Sigmoid colon (tissue), 3 donors: ENCODE measurements at regions not wholly inside any gene's neighbourhood (a gene's known extent, or its start where the extent isn't known, plus 50 kb on each side); places are given as distances from the start of the nearest gene placed in this dataset.
"Not testable (repeated sequence)": the region's sequence is repeated elsewhere in the genome, so short reads cannot be mapped to it uniquely, and the experiment has no call there.

ENCODE experiments used
- POLR2A ChIP-seq, 2 donors: fragments of 450-650 bp; IDR thresholded peaks; one replicate each; pipeline ENCODE4 v1.6.1; 2016; ENCODE audit warnings: antibody characterized with exemption in 2 of 2, mild to moderate bottlenecking in 2 of 2, moderate library complexity in 2 of 2
- TF ChIP-seq, protein P1 (sequence below), 4 experiments: fragments of 450-650 bp in 3 of 4; fragments of 200-600 bp in 1 of 4; IDR thresholded peaks; one replicate each; pipeline ENCODE4 v1.5.1; 2016 to 2019; ENCODE audit warnings: antibody characterized with exemption in 4 of 4, mild to moderate bottlenecking in 3 of 4, moderate library complexity in 2 of 4

DNA sequence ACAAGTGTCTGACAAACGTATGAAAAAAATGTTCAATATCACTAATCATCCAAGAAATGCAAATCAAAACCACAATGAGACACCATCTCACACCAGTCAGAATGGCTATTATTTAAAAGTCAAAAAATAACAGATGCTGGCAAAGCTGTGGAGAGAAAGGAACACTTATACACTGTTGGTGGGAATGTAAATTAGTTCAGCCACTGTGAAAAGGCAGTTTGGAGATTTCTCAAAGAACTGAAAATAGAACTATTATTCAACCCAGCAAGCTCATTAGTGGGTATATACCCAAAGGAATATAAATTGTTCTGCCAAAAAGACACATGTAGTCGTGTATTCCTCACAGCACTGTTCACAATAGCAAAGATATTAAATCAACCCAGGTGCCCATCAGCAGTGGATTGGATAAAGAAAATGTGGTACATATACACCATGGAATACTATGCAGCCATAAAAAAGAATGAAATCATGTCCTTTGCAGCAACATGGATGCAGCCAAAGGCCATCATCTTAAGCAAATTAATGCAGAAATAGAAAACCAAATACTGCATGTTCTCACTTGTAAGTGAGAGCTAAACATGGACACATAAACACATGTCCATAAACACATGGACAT is 251.3 kb downstream of the UACA start:
- TF ChIP-seq, protein P1, sequence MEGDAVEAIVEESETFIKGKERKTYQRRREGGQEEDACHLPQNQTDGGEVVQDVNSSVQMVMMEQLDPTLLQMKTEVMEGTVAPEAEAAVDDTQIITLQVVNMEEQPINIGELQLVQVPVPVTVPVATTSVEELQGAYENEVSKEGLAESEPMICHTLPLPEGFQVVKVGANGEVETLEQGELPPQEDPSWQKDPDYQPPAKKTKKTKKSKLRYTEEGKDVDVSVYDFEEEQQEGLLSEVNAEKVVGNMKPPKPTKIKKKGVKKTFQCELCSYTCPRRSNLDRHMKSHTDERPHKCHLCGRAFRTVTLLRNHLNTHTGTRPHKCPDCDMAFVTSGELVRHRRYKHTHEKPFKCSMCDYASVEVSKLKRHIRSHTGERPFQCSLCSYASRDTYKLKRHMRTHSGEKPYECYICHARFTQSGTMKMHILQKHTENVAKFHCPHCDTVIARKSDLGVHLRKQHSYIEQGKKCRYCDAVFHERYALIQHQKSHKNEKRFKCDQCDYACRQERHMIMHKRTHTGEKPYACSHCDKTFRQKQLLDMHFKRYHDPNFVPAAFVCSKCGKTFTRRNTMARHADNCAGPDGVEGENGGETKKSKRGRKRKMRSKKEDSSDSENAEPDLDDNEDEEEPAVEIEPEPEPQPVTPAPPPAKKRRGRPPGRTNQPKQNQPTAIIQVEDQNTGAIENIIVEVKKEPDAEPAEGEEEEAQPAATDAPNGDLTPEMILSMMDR (IDR thresholded peaks at IDR 0.05), result not testable (repeated sequence)
- TF ChIP-seq POLR2A (IDR thresholded peaks at IDR 0.05), result not testable (repeated sequence)
